ENCODE measurements at regions not wholly inside any gene's neighbourhood (a gene's known extent, or its start where the extent isn't known, plus 50 kb on each side); places are given as distances from the start of the nearest gene placed in this dataset.

DNA sequence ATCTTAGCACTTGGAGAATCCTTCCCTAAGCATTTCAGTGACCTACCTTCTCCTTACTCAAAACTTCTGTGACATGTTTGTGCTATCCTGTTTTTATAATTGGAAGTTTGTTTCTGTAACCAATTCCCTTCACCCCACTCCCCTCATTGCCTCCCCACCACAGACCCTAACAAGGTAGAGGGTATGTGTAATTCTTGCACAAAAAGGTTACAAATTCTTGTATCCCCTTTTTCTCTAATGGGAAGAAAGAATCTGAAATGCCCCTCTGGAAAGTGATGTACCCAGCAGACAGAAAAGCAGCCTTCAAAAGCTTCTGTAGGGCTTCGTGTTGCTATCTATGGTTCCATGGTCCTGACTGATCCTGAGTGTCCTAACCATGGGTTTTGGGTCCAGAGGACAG lies 111.7 kb upstream of the TMEM170B start (continued):
- TF ChIP-seq ZNF605 (CRISPR knock-in tag; IDR thresholded peaks at IDR 0.05) (no peak), RFX1 (IDR thresholded peaks at IDR 0.05) (no peak), FOXC1 (CRISPR knock-in tag; IDR thresholded peaks at IDR 0.05; ENCODE audit: borderline replicate concordance) (no peak), RXRB (CRISPR knock-in tag; IDR thresholded peaks at IDR 0.05; ENCODE audit: borderline replicate concordance) (no peak), XRCC5 (optimal IDR thresholded peaks at IDR 0.05; ENCODE audit: low read length) (no peak), NR1H2 (CRISPR knock-in tag; IDR thresholded peaks at IDR 0.05; ENCODE audit: borderline replicate concordance, low read depth) (no peak), NR2C2 (CRISPR knock-in tag; IDR thresholded peaks at IDR 0.05; ENCODE audit: borderline replicate concordance) (0 out of 2 replicates have a peak, but pooled peaks have one; percentile 5), LCORL (IDR thresholded peaks at IDR 0.05) (no peak), LCORL (CRISPR knock-in tag; IDR thresholded peaks at IDR 0.05) (peak; percentile 19), DNMT3B (CRISPR knock-in tag; conservative IDR thresholded peaks at IDR 0.05) (no peak), HCFC1 (IDR thresholded peaks at IDR 0.05; ENCODE audit: low read depth, low read length) (no peak), KMT2B (CRISPR knock-in tag; IDR thresholded peaks at IDR 0.05) (no peak), BCL6 (CRISPR knock-in tag; IDR thresholded peaks at IDR 0.05) (no peak), EHMT2 (IDR thresholded peaks at IDR 0.05; ENCODE audit: borderline replicate concordance, low read depth, low read length) (0 out of 2 replicates have a peak, but pooled peaks have one; percentile 12), BHLHE40 (IDR thresholded peaks at IDR 0.05; ENCODE audit: low read length) (no peak), ADNP (CRISPR knock-in tag; IDR thresholded peaks at IDR 0.05) (no peak), ZNF598 (CRISPR knock-in tag; IDR thresholded peaks at IDR 0.05; ENCODE audit: borderline replicate concordance) (no peak), FOXA1 (IDR thresholded peaks at IDR 0.05) (no peak), FOXA1 (CRISPR knock-in tag; IDR thresholded peaks at IDR 0.05) (no peak), PCBP2 (optimal IDR thresholded peaks at IDR 0.05; ENCODE audit: low read depth, low read length, poor library complexity, severe bottlenecking) (no peak), JUND (CRISPR knock-in tag; IDR thresholded peaks at IDR 0.05) (no peak), ZSCAN12 (CRISPR knock-in tag; IDR thresholded peaks at IDR 0.05) (no peak), ZNF317 (CRISPR knock-in tag; IDR thresholded peaks at IDR 0.05) (no peak), ZNF678 (CRISPR knock-in tag; IDR thresholded peaks at IDR 0.05) (no peak), ZNF652 (CRISPR knock-in tag; IDR thresholded peaks at IDR 0.05; ENCODE audit: borderline replicate concordance, low read depth) (no peak), RNF2 (conservative IDR thresholded peaks at IDR 0.05; ENCODE audit: low read depth) (no peak)
- TF ChIP-seq, protein P1, sequence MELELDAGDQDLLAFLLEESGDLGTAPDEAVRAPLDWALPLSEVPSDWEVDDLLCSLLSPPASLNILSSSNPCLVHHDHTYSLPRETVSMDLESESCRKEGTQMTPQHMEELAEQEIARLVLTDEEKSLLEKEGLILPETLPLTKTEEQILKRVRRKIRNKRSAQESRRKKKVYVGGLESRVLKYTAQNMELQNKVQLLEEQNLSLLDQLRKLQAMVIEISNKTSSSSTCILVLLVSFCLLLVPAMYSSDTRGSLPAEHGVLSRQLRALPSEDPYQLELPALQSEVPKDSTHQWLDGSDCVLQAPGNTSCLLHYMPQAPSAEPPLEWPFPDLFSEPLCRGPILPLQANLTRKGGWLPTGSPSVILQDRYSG (CRISPR knock-in tag; IDR thresholded peaks at IDR 0.05) = no peak
- TF ChIP-seq, protein P2, sequence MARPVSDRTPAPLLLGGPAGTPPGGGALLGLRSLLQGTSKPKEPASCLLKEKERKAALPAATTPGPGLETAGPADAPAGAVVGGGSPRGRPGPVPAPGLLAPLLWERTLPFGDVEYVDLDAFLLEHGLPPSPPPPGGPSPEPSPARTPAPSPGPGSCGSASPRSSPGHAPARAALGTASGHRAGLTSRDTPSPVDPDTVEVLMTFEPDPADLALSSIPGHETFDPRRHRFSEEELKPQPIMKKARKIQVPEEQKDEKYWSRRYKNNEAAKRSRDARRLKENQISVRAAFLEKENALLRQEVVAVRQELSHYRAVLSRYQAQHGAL (CRISPR knock-in tag; IDR thresholded peaks at IDR 0.05; ENCODE audit: not compliant biosample characterization) = no peak
- TF ChIP-seq, protein P3, sequence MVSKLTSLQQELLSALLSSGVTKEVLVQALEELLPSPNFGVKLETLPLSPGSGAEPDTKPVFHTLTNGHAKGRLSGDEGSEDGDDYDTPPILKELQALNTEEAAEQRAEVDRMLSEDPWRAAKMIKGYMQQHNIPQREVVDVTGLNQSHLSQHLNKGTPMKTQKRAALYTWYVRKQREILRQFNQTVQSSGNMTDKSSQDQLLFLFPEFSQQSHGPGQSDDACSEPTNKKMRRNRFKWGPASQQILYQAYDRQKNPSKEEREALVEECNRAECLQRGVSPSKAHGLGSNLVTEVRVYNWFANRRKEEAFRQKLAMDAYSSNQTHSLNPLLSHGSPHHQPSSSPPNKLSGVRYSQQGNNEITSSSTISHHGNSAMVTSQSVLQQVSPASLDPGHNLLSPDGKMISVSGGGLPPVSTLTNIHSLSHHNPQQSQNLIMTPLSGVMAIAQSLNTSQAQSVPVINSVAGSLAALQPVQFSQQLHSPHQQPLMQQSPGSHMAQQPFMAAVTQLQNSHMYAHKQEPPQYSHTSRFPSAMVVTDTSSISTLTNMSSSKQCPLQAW (CRISPR knock-in tag; IDR thresholded peaks at IDR 0.05) = 0 out of 2 replicates have a peak, but pooled peaks have one; percentile 36
- TF ChIP-seq, protein P4, sequence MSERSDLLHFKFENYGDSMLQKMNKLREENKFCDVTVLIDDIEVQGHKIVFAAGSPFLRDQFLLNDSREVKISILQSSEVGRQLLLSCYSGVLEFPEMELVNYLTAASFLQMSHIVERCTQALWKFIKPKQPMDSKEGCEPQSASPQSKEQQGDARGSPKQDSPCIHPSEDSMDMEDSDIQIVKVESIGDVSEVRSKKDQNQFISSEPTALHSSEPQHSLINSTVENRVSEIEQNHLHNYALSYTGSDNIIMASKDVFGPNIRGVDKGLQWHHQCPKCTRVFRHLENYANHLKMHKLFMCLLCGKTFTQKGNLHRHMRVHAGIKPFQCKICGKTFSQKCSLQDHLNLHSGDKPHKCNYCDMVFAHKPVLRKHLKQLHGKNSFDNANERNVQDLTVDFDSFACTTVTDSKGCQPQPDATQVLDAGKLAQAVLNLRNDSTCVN (CRISPR knock-in tag; IDR thresholded peaks at IDR 0.05; ENCODE audit: borderline replicate concordance) = no peak

Measured in HepG2 (cell line).